T-helper 17 cell (primary cell): ENCODE measurements at regions not wholly inside any gene's neighbourhood (a gene's known extent, or its start where the extent isn't known, plus 50 kb on each side); places are given as distances from the start of the nearest gene placed in this dataset.

ENCODE experiments used
- ATAC-seq: fragments of 150-1000 bp; cut with Tn5 transposase; 2 replicates; pipeline ENCODE4 v1.10.0; 2021; ENCODE audit warnings: mild to moderate bottlenecking, moderate library complexity
- DNase-seq, 3 donors: peaks; one replicate each; pipeline versions ENCODE4 v3.0.0 to v3.0.0-alpha.2; 2020 to 2021
- H3K9me3 ChIP-seq: one replicate; pipeline ENCODE4 v1.7.0; 2013; ENCODE audit warnings: low read length, mild to moderate bottlenecking; ENCODE audit not compliant: control insufficient read depth, poor library complexity, severe bottlenecking
- H3K27ac Mint-ChIP-seq: one replicate; pipeline ENCODE4 v1.8.0; 2022; ENCODE audit warnings: mild to moderate bottlenecking, moderate library complexity, mixed read lengths
- H3K27me3 Mint-ChIP-seq: one replicate; pipeline ENCODE4 v1.8.0; 2022; ENCODE audit warnings: mixed read lengths
- H3K36me3 Mint-ChIP-seq: one replicate; pipeline ENCODE4 v1.8.0; 2022; ENCODE audit warnings: low read depth, mixed read lengths
- H3K4me1 Mint-ChIP-seq: one replicate; pipeline ENCODE4 v1.8.0; 2022; ENCODE audit warnings: mild to moderate bottlenecking, mixed read lengths
- H3K4me3 Mint-ChIP-seq: one replicate; pipeline ENCODE4 v1.8.0; 2022; ENCODE audit warnings: mild to moderate bottlenecking, moderate library complexity, mixed read lengths

DNA sequence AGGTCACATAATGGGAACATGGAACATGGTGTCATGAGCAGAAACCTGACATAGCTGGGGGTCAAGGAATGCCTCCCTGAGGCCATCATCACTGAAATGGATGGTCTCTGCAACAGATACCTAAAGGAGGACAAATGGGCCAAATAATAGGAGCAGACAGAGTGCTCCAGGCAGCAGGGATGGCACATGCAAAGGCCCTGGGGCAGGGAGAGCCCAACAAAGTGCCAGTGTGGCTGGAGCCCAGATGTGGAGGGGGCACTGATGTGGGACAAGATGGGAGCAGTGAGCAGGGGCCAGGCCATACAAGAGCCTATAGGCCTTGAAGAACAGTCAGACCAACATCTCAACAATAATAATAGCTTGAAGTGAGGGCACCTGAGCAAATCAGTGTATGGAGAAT is 497.8 kb downstream of the MN1 start:
- H3K9me3 ChIP-seq, result no peaks in the 10 kb centered on the region
- peaks cover 11% of the 10 kb centered on the region for H3K27me3 Mint-ChIP-seq
- H3K4me1 Mint-ChIP-seq, result peaks cover 2% of the 10 kb centered on the region
- H3K27ac Mint-ChIP-seq, result no peak overlapping the region
- DNase-seq (no peak), ATAC-seq (no peak)
- H3K4me3 Mint-ChIP-seq, result no peak overlapping the region
- H3K36me3 Mint-ChIP-seq, result peaks cover 6% of the 10 kb centered on the region

DNA sequence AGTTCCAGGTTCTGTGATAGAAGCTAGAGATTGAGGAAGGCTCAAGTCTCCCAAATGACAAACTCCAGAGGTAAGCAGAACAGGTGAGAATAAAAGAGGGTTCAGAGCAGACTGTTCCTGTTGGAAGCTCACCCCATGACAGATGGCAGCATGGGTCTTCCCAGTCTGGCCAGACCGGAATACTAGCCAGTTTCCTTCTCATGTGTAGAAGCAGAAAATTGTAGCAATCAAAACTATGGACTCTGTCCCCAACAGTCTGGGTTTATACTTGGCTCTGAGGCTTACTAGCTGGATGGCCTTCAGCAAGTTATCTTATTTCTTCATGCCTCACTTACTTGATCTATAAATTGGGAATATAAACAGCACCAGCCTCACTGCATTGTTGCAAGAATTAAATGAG is 494.8 kb downstream of the MN1 start:
- H3K4me3 Mint-ChIP-seq, result no peak overlapping the region
- H3K27ac Mint-ChIP-seq, result no peak overlapping the region
- H3K27me3 Mint-ChIP-seq, result no peaks in the 10 kb centered on the region
- H3K36me3 Mint-ChIP-seq, result peaks cover 2% of the 10 kb centered on the region
- no peaks in the 10 kb centered on the region for H3K9me3 ChIP-seq
- no peaks in the 10 kb centered on the region for H3K4me1 Mint-ChIP-seq
- ATAC-seq (no peak), DNase-seq (no peak)

DNA sequence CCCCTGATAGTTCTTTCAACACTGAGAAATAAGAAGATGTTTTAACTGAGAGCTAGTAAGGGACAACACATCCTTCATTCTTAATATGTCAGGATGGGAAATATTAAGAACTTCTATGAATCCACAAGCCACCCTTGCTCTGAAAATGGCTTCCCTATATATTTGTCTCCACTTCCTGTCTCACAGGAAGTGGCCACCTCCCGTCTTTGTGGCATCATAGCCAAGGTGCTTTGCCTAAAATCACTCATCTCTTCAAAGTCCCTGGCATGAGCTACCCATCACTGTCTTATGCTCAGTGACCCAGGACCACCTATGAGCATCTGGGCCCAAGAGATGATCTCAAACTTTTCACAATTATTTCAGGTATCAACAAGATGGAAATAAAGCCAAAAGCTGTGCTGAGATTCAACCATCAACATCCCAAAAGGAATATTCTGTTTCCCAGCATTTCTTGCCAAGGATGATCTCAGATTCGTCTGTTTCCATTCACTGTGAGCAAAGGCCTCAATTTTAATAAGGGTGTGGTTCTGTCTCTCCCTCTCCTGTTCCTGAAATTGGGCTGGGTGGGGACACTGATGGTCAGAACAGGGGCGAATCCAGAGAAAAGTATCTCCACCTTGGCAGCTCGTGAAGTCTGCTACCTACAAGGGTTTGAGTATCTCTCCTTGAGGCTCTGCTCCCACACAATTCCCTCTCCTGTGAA is 493.9 kb downstream of the MN1 start:
- no peaks in the 10 kb centered on the region for H3K9me3 ChIP-seq
- no peak for DNase-seq
- Mint-ChIP-seq H3K4me1 (no peaks in the 10 kb centered on the region), H3K27ac (no peak overlapping the region), H3K36me3 (peaks cover 2% of the 10 kb centered on the region), H3K27me3 (no peaks in the 10 kb centered on the region), H3K4me3 (no peak overlapping the region)
- no peak for ATAC-seq

DNA sequence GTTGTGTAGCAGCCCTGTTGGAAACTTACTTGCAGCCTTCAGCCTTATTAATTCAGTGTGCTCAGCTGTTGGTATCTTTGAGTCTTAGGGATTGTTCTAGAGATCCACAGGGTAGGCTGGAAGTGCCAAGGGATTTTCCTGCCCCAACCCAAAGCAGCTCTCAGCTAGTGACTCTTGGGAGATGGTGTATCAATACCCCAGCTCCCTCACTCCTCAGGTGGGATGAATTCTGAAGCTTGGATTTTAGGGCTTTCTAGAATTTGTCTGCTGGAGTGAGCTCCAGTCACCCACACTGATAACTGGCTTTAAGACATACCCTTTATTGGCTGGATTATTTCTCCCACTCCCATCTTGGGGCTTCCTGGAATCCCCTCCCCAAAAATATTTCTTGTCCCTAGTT is 493.0 kb downstream of the MN1 start:
- Mint-ChIP-seq H3K36me3 (peaks cover 2% of the 10 kb centered on the region), H3K4me3 (no peak overlapping the region), H3K4me1 (no peaks in the 10 kb centered on the region), H3K27ac (no peak overlapping the region), H3K27me3 (no peaks in the 10 kb centered on the region)
- DNase-seq (no peak), ATAC-seq (no peak)
- no peaks in the 10 kb centered on the region for H3K9me3 ChIP-seq

DNA sequence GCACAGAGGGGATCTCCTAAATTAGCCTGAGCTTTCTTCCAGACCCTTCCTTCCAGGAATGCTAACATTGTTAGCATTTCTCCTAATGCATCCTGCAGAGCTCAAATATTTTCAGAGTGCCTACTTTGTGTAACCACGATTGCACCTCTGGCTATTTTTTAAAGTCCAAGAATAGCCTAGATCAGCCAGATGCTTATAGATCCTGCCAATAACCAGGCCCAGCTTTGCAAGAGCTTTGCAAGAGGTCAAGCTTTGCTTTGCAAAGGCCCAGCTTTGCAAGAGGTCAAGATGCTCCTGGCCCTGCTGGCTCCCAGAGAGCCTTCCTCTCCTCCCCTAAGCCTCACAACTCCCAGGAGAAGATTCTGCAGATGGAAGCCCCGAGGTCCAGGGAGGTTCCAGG is 491.9 kb downstream of the MN1 start:
- Mint-ChIP-seq H3K4me1 (no peaks in the 10 kb centered on the region), H3K27me3 (no peaks in the 10 kb centered on the region), H3K27ac (no peak overlapping the region), H3K4me3 (no peak overlapping the region), H3K36me3 (no peaks in the 10 kb centered on the region)
- DNase-seq (no peak), ATAC-seq (no peak)
- no peaks in the 10 kb centered on the region for H3K9me3 ChIP-seq

DNA sequence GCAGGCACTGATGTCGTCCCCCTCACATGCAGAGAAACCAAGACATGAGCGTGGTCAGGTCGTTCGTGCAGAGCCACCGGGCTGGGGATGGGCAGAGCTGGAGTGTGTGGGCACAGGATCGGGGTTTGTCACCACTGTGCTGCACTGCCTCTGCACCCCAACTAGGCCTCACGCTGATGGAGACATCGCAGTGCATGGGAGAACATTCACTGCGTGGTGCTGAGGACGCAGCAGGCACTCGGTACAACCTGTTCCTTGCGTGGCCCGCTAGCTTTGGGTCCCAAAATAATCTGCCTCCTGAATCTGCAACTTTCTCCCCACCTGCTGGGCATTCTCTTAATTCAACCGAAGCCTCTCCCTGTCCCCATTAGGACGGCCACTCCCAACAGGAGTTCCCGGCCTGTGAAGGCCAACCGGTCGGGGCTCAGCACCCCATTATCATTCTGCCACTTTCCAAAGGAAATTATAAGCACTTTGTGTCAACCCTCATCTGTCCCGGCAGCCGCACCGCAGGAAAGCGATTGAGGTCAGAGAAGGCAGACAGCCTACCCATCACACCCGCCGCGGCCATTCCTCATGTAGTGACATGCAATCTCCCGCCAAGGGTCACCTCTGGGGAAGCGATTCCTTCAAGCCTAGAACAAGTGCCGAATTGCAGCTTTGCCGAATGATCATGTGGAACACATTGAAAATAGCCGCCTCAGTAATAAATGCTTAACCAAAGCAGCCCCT is 490.4 kb downstream of the MN1 start:
- Mint-ChIP-seq H3K36me3 (no peaks in the 10 kb centered on the region), H3K27ac (no peak overlapping the region), H3K4me3 (no peak overlapping the region), H3K27me3 (peaks cover 7% of the 10 kb centered on the region), H3K4me1 (no peaks in the 10 kb centered on the region)
- no peak for DNase-seq
- no peak for ATAC-seq
- no peaks in the 10 kb centered on the region for H3K9me3 ChIP-seq

DNA sequence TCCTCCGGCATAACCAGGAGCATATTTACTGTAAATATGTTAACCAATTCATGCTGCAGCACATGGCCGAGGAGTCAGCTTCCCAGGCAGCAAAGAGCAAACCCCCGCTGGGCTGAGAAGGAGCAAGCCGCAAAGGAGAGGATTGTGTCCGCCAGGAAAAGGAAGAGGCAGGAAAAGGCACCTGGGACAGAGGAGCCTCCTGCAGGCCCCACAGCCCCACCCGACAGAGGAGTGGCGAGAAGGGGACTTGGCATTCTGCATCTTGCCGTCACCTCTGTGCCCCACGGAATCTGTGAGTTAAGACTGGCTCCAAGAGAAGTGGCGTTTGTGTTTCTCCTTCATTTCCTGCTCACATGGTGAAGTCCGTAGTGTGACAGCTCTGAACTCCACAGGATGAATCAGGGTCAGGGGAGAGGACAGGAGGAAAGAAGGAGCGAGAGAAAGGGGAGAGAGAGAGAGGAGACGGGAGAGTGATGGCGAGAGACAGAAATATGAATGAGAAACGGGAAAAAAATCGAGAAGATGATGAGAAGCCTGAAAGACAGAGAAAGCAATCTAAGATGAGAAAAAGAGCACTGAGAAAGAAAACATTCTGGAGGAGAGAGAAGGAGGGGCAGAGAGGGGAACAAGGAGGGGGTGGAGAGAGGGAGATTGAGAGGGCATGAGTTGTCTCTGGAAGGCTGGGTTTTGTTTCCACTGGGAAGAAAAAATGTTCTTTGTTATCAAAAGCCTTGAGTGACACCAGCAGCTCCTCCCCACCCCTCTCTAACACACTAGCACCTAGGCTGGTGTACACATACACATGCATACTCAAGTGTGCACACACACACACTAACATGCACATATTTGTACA is 489.6 kb downstream of the MN1 start:
- Mint-ChIP-seq H3K27ac (no peak overlapping the region), H3K4me1 (no peaks in the 10 kb centered on the region), H3K27me3 (peaks cover 10% of the 10 kb centered on the region), H3K4me3 (no peak overlapping the region), H3K36me3 (no peaks in the 10 kb centered on the region)
- ATAC-seq (no peak), DNase-seq (no peak)
- no peaks in the 10 kb centered on the region for H3K9me3 ChIP-seq

DNA sequence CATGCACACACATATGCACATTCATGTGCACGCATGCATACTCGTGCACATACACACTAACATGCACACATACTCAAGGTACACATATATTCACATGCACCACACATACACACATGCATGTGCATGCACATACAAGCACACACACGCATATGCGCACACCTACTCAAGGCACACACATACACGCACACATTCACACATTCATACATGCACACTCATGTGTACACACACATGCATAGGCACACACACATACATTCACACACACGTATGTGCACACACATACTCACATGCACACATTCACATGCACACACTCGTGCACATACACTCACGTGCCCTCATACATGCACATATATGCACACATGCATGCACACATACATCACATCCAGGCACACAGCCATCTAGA is 489.0 kb downstream of the MN1 start:
- no peaks in the 10 kb centered on the region for H3K9me3 ChIP-seq
- DNase-seq, result no peak
- Mint-ChIP-seq H3K4me3 (no peak overlapping the region), H3K4me1 (no peaks in the 10 kb centered on the region), H3K27me3 (peaks cover 13% of the 10 kb centered on the region), H3K36me3 (no peaks in the 10 kb centered on the region), H3K27ac (no peak overlapping the region)
- no peak for ATAC-seq

DNA sequence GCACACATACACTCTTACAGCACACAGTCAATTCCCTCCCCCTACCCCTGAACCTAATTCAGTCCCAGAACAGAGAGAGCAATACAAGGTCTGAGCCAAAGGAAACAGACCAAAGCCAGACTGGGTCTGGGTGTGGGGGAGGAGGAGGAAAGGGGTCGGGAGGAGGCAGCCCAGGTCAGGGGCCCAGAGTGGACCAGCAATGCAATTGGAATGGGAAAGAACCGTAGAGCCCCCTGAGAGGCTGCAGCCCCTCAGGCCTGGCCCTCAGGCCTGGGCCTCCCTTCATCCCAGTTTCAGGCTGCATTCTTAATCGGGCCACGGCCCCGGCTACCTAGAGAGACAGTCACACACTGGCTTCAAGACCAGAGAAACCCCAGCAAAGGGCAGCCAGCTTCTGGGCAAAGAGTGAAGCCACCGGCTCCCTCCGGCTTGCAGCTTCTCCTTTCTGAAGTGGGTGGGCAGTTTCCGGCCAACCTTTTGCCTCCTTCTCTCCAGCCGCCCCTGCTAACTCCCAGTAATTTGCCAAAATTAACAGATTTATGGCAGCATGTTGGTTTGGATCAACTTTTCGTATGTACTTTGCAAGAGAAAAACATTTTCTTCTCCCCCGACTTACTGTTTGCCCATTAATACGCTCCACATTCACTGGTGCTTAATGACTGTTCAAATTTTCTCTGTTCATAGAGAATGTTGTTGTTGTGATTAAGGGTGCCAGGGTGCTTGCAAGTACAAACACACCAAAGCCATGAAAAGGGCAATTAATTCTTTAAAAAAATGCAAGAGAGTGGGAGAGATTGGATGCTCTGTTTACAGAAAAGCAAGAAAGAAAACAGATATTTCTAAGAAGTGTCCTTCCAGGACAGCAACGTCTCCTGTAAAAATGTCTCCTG is 488.3 kb downstream of the MN1 start:
- Mint-ChIP-seq H3K36me3 (no peaks in the 10 kb centered on the region), H3K4me3 (no peak overlapping the region), H3K4me1 (no peaks in the 10 kb centered on the region)

DNA sequence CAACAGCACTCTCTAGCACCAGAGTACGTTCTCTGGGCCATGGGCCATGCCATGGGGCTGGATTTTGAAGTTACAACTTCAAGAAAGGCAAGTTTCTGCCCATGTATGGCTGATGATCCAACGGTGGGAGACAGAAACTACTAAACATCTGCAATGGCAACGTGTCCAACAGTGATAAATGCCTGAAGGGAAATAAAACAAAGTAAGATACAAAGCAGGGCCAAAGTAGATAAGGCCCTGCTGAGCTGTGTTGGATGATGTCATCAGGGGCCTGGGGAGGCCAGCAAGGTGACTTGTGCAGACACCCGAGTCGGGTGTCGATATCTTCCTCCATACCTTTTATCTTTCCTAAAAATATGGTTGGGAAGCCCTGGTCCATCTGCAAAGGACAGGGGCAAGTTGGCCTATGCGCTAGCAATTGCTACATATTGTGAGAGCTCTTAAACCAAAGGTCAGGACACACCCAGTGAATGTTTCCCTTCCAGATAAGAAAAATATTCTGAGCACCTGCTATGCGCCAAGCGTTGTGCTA is 487.2 kb downstream of the MN1 start:
- DNase-seq, result no peak
- no peaks in the 10 kb centered on the region for H3K9me3 ChIP-seq
- H3K36me3 Mint-ChIP-seq, result no peaks in the 10 kb centered on the region
- H3K4me1 Mint-ChIP-seq, result no peaks in the 10 kb centered on the region
- no peak overlapping the region for H3K4me3 Mint-ChIP-seq
- no peak overlapping the region for H3K27ac Mint-ChIP-seq
- peaks cover 13% of the 10 kb centered on the region for H3K27me3 Mint-ChIP-seq
- no peak for ATAC-seq

More for the DNA sequence above, 488.3 kb downstream of the MN1 start:
- DNase-seq (no peak), ATAC-seq (no peak)
- peaks cover 13% of the 10 kb centered on the region for H3K27me3 Mint-ChIP-seq
- no peaks in the 10 kb centered on the region for H3K9me3 ChIP-seq
- no peak overlapping the region for H3K27ac Mint-ChIP-seq

DNA sequence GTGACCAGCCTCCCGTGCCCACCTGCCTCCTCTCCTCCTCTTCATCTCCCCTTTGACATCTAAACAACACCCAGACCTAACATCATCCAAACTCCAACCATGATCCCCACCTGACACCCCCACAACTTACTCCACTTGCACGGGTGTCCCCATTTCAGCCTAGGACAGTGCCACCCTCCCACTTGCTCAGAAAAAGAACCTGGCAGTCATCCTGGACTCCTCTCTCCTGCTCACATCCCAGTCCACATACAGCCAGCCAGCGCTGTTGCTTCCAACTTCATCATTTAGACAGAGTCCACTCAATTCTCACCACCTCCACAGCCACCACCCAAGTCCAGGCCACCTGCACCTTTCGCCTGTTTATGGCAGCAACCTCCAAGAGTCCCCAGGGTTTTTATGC is 485.7 kb downstream of the MN1 start:
- ATAC-seq, result no peak
- no peaks in the 10 kb centered on the region for H3K36me3 Mint-ChIP-seq
- H3K9me3 ChIP-seq, result no peaks in the 10 kb centered on the region
- no peak for DNase-seq
- H3K27me3 Mint-ChIP-seq, result peaks cover 13% of the 10 kb centered on the region
- no peaks in the 10 kb centered on the region for H3K4me1 Mint-ChIP-seq
- no peak overlapping the region for H3K27ac Mint-ChIP-seq
- no peak overlapping the region for H3K4me3 Mint-ChIP-seq

DNA sequence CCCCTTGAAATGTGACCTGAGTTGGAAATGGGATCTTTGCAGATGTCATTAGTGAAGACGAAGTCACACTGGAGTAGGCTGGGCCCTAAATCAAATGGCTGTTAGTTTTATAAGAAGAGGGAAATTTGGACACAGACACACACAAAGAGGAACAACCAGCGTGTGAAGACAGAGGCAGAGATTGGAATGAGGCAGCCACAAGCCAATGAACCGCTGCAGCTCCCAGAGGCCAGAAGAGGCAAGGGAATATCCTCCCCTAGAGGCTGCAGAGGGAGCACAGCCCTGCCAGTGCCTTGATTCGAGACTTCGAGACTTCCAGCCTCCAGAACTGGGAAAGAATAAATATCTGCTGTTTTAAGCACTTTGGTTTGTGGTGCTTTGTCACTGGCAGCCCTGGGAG is 484.5 kb downstream of the MN1 start:
- no peaks in the 10 kb centered on the region for H3K36me3 Mint-ChIP-seq
- H3K27me3 Mint-ChIP-seq, result peaks cover 13% of the 10 kb centered on the region
- H3K4me3 Mint-ChIP-seq, result no peak overlapping the region
- H3K27ac Mint-ChIP-seq, result no peak overlapping the region
- DNase-seq, result no peak
- no peak for ATAC-seq
- H3K9me3 ChIP-seq, result no peaks in the 10 kb centered on the region
- no peaks in the 10 kb centered on the region for H3K4me1 Mint-ChIP-seq
